ENCODE measurements at regions not wholly inside any gene's neighbourhood (a gene's known extent, or its start where the extent isn't known, plus 50 kb on each side); places are given as distances from the start of the nearest gene placed in this dataset.

DNA sequence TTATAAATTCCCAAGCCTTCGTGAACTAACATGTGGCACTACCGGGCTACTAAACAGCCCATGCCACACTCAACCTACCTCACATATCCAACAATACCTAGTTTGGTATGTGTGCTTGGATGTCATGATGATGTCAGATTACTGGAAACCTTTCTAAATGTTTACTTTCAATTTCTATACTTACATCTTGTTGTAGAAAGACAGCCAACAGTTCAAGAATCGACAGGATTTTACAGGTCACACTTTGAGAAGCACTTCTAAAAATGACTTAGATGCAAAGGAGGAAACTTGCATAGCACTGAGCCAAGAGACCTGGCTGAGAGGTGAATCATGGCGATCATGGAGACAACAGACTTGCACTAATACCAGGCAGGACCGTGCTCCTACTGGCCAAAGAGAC lies 209.9 kb downstream of the COL4A1 start:
- DNase-seq (ENCODE audit: extremely low read depth, low read depth, low spot score): no peak

GRCh38 chr13:110092831-110093247 lies 214.1 kb downstream of the COL4A1 start:
- no peak for DNase-seq (ENCODE audit: extremely low read depth, low read depth, low spot score)

GRCh38 chr13:110089815-110090214 lies 217.1 kb downstream of the COL4A1 start:
- DNase-seq (ENCODE audit: extremely low read depth, low read depth, low spot score): no peak

DNA sequence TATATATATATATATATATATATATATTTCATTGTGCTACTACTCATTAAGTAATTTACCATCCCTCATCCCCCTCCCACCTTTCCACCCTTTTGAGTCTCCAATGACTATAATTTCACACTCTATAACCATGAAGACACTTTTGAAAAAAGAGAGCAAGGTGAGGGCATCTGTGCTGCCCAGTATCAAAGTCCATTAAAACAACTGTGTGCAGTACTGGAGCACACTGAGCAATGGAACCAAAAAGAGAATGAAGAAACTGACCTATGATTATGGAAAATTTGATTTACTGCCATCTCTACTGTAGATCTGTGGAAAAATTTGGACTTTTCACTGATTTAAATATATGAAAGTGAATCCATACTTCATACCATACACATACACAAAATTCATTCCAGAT lies 217.9 kb downstream of the COL4A1 start:
- no peak for DNase-seq (ENCODE audit: extremely low read depth, low read depth, low spot score)

- DNase-seq (ENCODE audit: extremely low read depth, low read depth, low spot score): no peak
Measured at GRCh38 chr13:110073982-110074381, 233.0 kb downstream of the COL4A1 start.

DNA sequence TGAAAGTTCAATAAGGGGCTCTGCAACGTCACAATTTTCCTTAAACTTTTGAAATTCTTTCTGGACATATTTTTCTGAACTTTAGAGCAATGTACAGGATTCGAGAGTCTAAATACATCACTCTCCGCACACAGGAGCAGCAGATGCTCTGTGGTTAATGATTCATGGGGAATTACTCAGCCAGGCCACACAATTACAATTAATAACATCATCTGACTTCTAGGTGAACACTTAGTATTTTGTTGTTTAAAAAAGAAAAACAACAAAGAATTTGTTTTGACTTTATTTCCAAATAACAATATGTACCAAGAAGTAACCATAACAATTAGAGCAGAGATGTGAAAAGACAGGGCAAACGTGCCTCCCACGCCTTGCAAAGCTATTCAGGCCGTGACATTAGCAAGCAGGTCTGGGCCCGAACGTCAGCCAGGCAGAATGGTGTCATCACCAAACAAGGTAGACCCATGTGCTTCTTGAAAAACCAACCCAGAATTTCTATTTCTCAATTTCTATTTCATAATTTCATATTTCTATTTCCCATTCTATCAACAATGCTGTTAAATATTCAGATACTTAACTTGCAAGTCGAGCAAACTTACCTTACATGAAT lies 236.3 kb downstream of the COL4A1 start:
- DNase-seq (ENCODE audit: extremely low read depth, low read depth, low spot score): no peak

DNA sequence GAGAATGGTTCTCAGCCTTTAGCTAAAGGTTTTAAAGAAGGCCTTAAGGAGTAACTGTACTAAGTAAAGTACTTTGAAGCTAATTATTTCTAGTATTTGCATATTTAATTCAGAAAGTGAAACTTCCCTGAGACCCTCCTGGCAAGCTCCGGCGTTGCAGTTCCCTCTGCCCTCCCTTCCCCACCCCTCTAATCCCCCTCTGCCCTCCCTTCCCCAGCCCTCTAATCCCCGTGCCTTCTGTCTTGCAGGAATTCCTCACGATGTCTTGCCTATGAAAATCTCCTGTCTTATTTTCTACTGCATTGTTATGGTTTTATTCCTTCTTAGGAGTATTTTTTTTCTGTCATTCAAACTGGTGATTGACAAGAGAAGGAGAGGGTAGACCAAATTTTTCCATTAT lies 236.9 kb downstream of the COL4A1 start:
- no peak for DNase-seq (ENCODE audit: extremely low read depth, low read depth, low spot score)

DNA sequence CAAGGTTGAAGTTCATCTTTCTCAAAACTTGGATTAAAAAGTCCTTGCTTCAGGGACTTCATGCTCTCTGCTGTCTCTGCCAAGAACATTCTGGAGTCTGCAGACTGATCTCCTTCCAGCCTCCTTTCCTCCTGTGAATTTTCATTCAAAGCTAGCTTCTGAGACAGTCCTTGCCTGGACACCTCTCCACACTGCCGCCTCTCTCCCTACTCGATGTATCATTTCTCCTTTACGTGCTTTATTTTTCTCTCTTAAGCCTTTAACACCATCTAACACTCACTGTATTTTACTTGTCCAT lies 238.8 kb downstream of the COL4A1 start:
- no peak for DNase-seq (ENCODE audit: extremely low read depth, low read depth, low spot score)

DNA sequence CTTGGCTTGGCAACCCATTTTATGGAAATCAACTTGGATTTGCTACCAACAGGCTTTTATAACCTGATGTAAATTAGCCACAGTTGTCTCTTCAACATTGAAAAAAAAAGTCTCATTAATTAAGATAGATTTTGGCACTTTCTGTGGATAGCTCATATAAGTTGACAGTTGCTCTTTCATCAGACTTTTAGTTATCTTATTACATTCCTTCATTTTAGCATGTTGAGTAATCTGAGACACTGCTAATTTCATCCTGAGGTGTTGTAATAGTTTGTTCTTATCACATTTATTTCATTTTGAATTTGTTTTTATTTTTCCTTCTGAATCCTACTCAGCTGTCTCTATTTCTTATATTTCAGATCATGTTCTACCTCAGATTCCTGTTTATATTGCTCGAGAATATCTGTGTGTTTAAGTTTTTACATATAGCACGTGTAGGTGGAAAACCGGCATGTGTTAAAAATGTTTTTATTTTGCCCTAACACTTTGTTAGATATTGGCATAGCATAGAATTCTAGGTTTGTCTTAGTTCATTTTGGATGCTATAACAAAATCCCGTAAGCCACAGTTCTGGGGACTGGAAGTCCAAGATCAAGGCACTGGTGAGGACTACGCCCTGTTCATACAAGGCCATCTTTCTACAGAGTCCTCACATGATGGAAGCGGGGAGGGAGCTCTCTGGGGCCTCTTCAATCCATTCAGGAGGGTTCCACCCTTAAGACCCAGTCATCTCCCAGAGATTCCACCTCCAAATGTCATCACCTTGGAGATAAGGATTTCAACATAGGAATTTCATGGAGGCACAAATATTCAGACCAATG lies 239.4 kb downstream of the COL4A1 start:
- DNase-seq (ENCODE audit: extremely low read depth, low read depth, low spot score): no peak

DNA sequence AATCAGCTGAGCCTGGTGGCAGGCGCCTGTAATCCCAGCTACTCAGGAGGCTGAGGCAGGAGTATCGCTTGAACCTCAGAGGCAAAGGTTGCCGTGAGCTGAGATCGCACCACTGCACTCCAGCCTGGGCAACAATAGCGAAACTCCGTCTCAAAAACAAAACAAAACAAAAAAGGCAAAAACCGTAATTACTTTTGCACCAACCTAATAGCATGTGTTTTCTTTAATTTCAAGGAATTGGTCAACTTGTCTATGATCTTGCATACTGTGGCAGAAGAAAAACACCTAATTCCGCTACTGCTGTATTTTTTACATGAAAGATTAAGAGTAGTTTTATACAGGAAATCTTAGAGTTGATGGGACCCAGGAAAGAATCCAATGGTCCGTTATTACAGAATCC lies 241.2 kb downstream of the COL4A1 start:
- no peak for DNase-seq (ENCODE audit: extremely low read depth, low read depth, low spot score)

DNA sequence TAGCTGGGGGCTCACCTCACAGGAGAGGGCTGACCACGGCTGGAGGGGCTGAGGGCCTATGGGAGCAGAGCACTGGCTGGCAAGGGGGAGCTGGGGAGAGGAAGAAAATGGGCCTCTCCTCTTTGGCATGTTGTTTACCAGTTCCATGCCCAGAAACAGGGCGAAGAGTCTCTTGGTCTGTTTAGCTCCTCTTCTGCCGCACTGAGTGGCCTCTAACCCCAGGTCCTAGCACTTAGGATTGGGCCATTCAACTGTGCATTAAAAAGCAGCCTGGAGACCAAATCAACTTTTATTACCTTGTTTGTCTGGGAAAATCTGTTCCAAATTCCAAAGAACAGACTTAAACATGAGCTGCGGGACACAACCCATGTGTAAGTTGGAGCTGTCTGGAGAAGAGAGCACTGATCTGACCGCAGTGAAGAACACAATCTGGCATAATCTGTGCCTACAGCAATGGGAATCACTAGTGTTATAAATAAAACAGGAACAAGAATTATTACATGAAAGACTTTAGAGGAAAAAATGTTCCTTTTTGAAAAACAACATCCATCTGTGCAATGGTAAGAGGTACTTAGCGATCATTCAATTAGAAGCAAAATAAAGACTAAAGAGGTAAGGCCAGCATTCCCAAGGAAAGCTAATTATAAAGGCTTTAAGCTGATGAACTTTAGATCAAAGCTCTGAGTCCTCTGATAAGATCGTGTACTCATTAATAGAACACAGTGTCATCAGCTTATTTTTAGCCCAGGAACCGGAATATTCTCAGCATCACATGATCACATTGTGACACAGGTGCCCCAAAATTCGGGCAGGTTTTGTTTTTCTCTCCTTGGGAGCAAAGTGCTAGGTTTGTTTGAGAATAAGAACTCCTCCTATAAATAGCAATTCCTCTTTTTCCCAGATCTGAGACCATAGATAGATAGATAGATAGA lies 243.2 kb downstream of the COL4A1 start:
- no peak for DNase-seq (ENCODE audit: extremely low read depth, low read depth, low spot score)

DNA sequence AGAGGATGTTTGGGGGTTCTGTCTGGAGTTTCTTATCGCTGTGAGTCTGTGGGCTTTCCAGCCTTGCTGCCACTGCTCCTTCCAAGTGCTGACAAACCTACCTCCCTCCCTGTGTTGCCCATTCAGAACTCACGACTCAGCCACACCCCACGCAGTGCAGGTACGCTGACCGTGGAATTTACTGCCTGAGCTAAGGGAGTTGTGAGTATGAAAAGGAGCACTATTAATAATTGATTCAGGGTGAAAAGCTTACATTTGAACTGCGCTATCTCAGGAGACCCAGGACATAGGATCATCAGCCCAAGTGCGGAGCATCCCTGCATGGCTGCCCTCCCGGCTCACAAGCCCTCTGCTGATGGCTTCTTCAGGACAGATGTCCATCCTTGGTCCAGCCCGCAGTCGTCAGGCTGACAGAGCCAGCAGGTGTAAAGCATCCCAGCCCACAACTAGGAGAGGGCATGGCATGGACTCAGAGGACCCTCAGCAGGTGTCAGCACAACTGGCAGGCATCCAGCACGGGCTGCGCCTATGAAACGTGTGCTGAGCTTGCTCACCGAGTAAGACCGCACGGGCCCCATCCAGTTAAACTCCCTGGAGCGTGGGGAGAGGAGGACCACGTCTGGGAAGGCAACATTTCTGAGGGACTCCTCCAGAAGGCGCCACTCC lies 244.0 kb downstream of the COL4A1 start:
- DNase-seq (ENCODE audit: extremely low read depth, low read depth, low spot score): no peak

DNA sequence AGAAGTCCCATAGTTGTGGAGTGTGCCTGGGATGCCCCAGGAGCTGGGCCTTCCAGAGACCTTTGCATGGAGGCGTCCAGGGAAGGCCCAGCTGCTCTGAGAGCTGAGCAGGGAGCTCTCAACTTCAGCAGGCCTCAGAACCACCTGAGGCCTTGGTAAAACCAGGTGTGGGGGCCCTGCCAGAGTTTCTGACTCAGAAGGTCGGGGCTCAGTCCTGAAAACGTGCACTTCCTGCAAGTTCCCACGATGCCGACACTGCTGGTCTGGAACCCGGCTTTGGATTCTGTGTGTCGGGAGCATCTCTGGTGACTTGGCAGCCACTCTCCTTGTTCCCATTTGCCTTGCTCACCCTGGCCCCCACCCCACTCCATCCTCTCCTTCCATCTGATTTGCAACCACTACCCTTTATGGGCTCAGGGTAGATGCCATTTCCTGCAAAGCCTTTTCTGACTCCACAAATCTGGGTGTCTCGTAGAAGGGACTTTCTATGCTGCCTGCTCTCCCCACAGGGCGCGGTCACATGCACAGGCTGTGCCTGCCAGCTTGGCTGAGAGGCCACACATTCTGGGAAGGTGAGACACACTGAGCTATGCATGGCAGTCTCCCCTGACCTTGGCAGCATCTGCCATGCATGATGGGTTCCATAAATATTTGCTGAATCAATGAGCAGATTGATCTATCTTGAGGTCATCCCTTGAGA lies 244.7 kb downstream of the COL4A1 start:
- DNase-seq (ENCODE audit: extremely low read depth, low read depth, low spot score): no peak

GRCh38 chr13:110061270-110061669 lies 245.7 kb downstream of the COL4A1 start:
- no peak for DNase-seq (ENCODE audit: extremely low read depth, low read depth, low spot score)

- DNase-seq (ENCODE audit: extremely low read depth, low read depth, low spot score): no peak
Measured at GRCh38 chr13:110057052-110057451, 249.9 kb downstream of the COL4A1 start.

GRCh38 chr13:110056640-110057039 lies 250.3 kb downstream of the COL4A1 start:
- DNase-seq (ENCODE audit: extremely low read depth, low read depth, low spot score): no peak

DNA sequence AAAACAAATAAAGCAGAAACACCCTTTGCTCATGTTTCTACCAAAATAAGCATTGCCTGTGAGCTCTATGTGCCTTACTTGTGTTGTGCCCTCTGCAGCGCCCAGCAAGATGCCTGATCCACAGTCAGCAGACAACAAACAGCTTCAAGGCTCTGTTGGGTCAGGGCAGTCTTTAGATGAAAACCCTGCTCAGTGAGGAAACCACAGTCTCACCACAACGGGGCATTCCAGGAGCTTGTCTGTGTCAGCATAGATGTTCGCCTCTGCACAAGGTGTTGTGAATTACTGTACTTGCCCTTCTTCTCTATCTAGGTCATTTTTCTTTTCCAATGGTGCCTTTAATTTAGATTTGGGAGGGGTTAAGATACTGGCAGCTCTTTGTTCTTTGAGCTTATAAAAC lies 251.9 kb downstream of the COL4A1 start:
- DNase-seq (ENCODE audit: extremely low read depth, low read depth, low spot score): no peak

- DNase-seq (ENCODE audit: extremely low read depth, low read depth, low spot score): no peak
Measured at GRCh38 chr13:110054041-110054440, 252.9 kb downstream of the COL4A1 start.

GRCh38 chr13:110047496-110047895 lies 259.5 kb downstream of the COL4A1 start:
- DNase-seq (ENCODE audit: extremely low read depth, low read depth, low spot score): no peak

GRCh38 chr13:110046811-110047210 lies 260.1 kb downstream of the COL4A1 start:
- DNase-seq (ENCODE audit: extremely low read depth, low read depth, low spot score): no peak

Data from glomerular endothelial cell (primary cell).